Daoy (cell line): ENCODE measurements at regions not wholly inside any gene's neighbourhood (a gene's known extent, or its start where the extent isn't known, plus 50 kb on each side); places are given as distances from the start of the nearest gene placed in this dataset.

Experiments
- DNase-seq: peaks from one replicate; pipeline ENCODE4 v3.0.0-alpha.2; 2015; ENCODE audit warnings: low read depth

DNA sequence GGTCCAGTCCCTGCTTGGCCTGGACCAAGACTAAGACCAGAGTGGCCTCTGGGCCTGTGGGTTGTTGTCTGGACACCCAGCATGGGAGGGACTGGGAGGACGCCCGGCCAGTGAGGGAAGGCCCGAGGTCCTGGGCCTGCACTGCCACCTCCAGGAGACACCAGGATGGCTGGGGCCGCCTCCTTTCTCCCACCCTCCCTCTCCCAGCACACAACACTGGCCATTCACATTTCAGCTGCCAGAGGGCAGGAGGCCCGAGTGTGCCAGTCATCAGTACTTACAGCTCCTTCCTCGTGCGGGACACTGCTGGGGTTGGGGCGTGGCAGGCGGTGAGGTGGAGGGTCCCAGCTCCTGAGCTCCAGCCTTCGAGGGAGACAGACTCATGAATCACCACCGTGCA lies 133.5 kb downstream of the ASB1 start:
- DNase-seq: peak; percentile 31

DNA sequence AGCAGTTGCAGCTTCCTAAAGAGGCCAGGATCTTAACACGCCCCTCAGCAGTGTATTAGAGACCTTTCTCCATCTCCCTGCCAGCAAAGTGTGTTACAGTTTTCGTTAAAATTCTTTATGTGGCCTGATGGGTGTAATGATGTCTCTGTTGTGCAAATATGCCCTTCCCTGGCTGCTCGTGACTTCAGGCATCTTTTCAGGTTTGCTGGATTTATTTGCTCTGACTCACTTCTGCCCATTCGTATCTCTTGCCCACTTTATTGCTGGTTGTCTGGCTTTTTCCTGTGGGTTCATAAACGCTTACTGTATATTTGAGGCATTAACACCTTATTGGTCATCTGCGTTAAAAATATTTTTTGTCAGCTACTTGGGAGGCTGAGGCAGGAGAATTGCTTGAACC lies 134.5 kb downstream of the ASB1 start:
- DNase-seq: peak; percentile 39

DNA sequence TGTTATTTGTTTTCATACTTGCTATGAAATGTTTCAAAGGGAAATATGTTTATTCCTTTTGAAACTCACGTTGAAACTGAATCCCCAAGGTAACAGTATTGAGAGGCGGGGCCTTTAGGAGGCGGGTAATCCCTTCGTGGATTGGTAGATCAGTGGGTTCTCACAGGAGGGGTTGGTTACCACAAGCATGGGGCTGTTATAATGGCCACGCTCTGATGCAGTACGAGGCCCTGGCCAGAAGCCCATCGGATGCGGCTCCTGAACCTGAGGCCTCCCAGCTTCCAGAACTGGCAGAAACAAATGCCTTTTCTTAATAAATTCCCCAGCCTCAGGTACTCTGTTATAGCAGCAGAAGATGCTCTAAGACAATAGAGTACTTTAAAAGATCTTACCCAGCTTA lies 135.7 kb downstream of the ASB1 start:
- DNase-seq: no peak

DNA sequence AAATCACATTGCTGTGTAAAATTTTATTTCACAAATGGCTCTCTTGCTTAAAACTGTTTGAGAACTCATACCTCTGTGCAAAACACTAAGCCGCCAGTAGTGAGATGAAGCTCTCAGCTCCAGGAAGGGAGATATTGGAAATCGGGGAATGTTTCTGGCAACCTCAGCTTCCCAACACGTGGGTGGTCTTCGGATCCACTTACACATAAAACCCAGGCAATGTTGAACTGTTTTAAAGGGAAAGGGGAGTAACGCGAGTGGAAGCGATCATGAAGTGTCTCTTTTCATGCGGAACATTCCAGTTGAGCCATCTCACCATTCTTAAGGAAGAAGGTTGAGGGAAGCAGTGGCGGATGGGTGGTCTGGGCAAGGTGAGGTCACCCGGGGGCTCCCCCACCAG lies 136.8 kb downstream of the ASB1 start:
- DNase-seq: no peak

DNA sequence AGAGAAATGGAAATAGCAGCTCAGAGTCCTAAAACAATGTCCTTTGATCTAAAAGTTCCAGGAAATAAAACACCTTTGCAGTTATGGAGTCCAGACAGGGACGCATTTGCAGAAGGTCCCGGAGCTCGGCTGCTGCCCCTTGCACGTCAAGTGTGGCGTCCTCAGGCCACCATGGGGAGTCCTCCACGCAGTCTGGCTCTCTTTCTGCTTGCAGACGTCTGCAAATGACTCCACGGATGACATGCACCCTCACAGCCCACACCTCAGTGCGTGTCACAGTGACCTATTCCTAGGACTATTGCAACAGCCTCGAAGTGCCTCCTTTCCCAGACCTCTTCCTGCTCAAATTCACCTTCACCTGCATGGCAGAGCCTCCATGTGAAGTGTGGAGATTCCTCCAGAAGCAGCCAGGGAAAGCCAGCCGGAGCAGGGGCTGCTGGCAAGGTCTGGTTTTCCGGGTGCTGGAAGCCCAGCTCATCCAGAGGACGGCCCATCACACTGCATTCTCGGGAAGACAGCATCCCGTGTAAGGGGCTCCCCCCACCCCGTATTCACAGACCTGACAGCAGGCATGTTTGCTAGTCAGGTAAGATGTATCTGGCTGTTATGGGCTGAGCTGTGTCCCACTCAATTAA lies 137.7 kb downstream of the ASB1 start:
- no peak for DNase-seq

DNA sequence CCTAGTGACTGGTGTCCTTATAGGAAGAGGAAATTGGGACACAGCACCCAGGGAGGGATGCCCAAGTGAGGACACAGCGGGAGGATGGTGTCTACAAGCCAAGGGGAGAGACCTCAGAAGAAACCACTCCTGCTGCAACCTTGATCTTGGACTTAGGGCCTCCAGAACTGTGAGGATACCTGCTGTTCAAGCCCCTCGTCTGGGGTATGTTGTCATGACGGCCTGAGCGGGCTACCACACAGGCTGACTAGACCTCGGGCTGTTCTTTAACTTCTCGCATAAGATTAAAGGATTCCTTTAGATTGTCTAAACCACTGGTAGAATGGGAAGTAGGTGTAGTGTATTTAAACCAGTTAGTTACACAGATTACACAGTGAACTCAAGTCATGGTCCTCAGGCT lies 138.3 kb downstream of the ASB1 start:
- DNase-seq: no peak

DNA sequence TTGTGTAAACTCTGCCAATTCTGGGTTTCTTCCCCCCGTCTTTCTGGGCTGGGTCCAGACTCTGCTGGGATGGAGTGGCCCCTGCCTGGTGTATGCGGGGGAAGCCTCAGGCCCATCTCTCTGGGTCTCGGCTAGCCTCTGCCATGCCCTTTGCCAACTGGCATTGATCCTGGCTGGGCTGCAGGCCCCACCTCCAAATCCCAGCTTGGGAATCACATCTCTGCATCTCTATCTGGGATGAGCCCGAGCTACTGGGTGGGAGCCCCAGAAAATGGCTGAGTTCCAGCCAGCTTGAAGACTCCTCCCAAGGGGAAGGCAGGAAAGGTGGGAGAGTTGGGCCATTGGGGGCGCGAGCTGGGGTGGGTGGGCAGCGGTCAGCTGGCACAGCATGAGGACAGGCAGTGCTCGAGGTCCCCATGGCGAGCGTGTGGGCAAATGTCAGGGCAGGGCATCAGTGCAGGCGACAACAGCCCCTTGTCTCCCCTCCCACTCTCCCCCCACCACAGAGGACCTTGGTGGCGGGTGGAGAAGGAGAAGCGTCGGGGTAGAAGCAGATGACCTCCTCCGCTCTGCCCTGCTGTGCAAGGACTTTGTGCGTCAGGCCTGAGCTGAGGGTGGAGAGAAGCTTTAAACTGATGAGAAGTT lies 139.4 kb downstream of the ASB1 start:
- no peak for DNase-seq

DNA sequence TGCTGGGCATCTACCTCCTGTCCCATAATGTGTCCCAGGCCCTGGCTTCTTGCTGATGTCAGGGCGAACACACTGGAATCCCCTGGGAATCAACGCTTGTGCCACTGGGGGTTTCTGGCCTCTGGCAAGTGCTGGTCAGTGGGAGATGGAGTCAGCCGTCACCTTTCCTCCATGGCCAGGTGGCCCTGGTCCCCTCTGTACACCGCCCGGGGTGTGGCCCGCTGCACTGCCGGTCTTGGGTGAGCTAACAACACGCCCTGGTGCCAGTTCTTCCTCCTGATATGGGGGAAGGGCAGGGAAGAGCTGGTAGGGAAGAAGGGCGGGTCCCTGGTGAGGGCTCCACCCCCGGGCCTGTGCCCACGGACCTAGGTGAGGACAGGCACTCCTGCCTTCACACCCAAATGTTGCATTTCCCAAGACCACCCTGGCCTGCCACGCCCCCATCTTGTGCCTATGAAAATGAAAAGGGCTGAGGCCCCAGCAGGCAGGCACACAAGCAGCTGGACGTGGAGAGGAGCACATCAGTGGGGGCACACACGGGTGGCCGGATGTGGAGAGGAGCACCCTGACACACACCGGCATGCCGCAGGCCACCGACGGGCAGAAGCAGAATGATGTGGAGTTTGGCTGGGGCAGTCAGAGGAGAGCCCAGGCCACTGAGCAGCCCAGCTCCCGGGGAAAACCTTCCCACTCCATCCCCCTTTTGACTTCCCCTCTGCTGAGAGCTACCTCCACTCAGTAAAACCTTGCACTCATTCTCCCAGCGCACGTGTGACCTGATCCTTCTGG lies 140.5 kb downstream of the ASB1 start:
- DNase-seq: no peak

DNA sequence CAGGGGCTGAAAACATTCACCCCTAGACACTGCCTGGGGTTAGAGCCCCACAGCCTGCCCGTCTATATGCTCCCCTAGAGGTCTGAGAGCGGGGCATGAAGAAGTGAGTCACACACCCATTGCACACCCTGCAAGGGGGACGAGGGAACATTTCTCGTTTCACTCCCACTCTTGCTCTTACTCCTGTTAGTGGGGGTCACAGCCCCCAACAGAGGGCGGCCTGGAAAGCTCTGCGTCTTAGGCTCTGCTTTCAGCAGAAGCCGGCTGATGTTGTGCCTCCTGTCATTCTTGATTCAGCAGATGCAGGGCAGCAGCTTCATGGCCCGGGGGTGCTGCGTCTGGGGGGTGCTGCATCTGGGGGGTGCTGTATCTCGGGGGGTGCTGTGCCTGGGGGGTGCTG lies 141.3 kb downstream of the ASB1 start:
- DNase-seq: no peak

DNA sequence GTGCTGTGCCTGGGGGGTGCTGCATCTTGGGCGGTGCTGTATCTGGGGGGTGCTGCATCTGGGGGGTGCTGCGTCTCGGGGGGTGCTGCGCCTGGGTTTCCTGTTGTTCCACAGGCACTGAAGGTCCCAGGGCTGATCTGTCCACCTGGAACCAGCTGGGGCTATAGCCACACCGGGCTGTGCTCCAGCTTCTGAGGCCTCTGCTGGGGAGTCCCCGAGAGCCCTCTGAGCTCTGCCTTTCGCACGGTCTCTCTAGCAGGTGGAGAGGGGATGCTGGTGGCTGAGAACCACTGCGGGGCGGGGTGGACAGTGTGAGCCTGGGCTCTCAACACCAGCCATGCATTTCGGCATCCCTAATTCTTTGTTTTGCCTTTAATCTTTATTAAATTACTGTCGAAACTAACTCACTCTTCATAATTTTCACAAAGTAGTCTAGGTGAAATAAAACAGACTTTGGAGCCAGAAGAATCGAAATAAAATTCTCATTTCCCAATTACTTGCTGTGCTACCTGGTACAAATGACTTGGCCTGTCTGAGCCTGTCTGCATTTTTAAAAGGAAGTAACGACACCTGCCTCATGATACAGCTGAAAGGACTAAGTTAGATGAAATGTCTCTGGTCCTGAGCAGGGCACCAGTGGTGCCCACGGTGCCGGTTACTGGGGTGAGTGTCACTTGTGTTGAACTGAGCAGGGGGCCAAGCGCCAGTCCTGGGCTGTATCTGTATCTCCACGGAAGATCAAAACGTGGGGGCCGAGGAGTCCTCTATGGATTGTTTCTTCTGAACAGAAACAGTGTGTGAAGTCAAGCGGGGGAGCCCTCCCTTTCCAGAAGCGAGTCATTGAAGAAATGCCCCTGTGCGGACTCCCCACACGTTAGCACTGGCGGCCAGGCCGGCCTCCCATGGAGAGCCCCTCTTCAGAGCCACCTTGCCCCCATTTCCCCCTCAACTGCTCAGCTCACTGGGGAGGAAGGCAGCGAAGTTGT lies 142.0 kb downstream of the ASB1 start:
- no peak for DNase-seq

DNA sequence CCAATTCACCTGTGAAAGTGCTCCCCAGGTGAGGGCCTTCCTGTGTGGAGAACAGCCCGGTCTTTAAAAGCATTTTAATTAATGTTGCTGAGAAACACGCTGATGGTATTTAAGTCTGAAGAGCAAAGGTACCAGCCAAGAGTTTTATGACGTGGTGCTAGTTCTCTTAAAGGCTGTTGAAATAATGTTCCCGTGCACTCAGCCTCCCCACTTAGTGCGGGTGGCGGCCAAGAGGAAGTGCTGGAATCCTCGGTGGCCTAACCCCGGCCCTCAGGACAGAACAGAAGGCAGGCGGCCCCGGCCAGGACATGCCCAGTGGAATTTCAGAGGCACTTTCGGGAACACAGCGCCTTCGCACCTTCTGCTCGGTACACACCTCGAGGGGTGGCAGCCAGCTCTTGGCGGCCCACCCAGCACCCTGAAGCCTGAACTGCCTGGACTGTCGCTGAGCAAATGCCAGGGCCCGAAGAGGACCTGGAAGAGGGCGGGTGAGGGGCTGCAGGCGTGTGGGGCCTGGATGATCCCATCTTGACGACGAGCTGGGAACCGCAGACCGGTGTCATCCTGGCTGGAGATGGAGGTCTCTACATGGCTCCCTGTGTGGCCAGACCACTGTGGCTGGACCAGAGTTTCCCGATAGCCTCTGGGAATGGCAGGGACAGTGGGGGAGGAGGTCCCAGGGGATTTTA lies 142.9 kb downstream of the ASB1 start:
- no peak for DNase-seq

DNA sequence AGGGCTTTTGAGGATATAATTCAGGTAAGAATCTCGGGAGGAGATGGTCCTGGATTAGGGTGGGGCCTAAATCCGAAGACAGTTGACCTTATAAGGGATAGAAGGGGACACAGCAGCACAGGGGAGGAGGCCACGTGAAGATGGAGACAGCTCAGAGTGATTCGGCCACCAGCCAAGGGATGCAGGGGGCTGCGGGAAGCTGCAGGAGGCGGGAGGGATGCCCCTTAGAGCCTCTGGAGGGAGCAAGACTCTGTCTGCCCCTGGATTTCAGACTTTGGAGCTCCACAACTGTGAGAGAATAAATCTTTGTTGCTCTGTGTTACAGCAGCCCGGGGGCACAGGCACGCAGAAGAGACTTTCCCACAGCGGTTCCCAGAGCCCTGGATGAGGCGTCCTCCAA lies 143.7 kb downstream of the ASB1 start:
- no peak for DNase-seq

DNA sequence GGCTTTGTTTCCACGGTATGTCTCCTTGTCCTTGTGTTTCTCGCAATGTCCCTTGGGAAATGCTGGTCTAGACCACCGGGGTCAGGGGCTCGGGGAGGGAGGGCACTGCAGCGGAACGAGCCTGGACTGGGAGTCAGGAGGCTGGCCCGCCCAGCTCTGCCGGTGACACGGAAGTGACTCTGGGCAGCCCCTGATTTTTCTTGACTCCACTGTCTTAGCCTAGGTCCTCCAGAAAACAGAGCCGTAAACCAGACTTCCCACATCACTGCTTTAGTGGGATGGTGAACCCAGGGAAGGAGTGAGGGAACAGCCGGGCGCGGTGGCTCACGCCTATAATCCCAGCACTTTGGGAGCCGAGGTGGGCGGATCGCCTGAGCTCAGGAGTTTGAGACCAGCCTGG lies 144.2 kb downstream of the ASB1 start:
- no peak for DNase-seq

DNA sequence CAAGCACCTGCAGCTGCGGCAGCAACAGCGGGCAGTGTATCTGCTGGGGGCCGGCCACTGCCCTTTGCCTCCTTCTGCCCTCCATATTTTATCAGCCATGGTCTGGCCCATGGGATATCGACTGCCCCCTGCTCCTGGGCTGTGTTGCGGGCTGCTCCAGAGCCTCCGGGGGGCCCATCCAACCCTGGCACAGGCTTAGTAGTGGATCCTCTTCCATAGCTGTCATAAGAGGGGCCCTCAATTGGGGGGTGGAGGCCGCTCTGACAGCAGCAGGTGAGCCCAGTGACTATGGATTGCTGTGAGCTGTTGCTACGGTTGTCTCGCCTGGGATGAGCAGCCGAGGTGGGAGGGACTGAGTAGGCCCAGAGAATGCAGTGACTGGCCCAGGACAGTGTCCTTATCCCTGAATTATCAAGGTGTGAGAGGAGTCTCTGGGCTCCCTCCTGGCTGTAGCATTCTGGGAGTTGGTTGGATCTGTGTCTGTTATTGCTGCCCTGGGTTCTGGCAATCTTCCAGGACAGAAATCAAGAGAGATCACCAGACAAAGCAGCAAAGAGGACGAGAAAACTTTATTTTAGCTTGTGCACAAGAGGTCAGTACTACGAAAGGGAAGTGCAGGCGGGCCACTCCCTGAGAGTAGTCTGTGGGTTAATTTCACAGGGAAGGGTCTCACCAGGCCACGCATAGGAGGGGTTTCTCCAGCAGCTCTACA lies 145.1 kb downstream of the ASB1 start:
- DNase-seq: no peak

DNA sequence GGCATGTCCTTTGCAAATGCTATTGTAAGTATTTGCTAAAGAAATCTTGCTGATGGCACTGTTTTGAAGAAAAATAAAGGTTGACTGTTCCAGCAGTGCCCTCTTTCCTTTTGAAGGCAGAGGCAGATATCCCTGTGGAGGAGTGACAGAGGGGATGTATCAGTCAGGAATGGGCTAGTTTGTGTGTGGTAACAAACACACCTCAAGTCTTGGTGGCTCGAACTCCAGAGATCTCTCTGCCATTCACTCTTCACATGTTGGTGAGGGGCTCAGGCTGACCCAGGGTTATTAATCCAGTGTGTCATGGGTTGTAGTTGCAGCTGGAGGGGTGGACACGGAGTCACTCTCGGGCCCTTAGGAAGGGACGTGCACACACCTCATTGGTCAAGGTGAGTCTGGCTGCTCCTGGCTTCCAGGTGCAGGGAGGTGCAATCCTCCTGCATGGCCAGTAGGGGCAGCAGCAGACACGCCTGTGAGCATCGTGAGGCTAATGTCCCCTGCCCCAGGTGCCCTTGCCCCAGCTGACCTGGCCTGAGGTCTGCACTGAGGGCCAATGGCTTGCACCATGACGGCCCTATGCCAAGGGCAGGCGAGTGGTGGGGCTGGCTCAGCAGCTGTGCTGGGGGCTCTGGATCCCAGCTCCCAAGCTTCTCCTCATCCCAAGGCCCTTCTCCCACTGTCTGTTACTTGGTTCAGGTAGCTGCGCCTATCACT lies 146.5 kb downstream of the ASB1 start:
- peak; percentile 23 for DNase-seq

DNA sequence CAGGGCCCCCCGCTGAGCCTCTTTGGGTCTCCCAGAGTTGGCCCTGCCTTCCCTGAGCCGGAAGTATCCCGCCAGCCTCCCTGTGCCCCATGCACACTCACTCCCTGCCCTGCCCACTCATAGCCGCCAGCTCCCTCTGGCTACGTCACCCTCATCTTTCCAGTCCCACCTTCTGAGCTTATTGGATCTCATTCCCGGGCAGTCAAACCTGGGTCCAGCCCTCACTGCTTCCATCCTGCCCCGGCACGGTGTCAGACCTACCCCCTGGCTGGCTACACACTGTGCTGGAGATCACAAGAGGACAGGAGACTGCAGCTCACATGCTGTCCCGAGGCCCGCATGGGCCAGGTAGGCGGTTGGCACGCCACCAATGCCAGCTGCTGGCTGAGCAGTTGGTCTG lies 147.2 kb downstream of the ASB1 start:
- DNase-seq: peak; percentile 40

DNA sequence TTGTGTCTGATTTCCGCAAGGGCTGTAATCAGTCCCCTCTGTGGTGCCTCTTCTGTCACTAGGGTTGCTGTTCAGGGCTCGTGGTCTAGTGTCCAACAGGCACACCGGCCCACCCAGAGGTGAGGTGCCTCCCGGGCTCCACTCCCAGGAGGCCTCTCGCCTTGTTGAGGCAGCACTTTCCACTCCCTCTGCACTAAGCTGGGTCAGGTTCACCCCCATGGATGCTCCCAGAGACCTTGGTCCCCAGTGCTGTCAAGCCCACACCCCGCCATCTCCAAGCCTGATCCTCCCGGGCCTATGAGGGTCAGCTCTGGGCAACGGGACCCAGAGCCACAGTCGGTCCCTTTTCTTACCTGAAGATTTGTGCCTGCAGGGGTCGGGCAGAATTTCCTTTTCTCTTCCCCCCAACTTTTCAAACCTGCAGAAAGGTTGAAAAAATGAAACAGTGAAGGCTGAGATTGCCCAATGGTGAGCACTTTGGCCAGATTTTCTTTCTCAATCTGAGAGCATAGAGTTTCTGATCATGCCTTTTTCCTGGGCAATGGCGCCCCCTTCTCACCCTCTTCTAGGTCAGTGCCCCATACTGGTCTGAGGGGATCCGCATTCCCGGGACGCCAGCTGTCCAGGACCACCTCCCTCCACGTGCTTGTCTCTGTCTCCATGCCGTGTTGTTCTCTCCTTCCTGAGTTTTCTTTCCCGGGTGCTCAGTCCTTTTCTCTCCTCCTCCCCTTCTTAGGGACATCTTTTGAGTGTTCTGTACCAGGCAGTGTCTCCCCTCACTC lies 148.0 kb downstream of the ASB1 start:
- DNase-seq: no peak

DNA sequence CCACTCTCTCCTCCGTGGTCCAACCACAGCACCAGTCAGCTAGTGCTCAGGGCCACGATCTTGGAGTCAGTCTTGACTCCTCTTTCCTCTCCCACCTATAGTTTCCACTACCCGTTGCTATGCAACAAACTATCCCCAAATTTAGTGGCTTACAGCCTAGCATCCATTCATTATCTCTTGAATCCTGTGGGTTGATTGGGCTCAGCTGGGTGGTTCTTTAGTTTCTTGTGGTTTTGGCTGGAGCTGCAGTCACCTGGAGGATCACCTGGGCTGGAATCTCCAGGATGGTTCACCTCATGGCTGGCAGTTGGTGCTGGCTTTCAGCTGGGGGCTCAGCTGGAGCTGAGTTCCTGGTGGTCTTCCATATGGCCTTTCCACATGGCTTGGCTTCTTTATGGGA lies 149.9 kb downstream of the ASB1 start:
- DNase-seq: no peak

DNA sequence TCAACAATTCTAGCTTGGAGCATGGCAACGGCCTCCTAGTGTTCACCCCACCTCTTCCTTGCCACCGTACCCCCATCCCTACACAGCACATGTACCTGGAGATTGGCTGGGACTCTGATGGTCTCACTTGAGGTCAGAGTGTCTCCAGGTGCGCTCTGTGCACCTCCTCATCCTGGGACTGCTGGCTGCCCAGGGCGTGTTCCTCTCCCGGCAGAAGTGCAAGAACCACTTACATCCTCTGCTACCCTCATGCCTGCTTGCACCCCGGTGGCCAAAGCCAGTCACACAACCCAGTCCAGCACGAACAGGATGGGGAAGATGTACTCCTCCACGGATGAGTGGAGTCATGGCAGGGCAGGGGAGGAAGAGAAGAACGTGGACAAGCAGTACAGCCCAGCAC lies 151.5 kb downstream of the ASB1 start:
- no peak for DNase-seq
